ENCODE measurements at regions not wholly inside any gene's neighbourhood (a gene's known extent, or its start where the extent isn't known, plus 50 kb on each side); places are given as distances from the start of the nearest gene placed in this dataset.

DNA sequence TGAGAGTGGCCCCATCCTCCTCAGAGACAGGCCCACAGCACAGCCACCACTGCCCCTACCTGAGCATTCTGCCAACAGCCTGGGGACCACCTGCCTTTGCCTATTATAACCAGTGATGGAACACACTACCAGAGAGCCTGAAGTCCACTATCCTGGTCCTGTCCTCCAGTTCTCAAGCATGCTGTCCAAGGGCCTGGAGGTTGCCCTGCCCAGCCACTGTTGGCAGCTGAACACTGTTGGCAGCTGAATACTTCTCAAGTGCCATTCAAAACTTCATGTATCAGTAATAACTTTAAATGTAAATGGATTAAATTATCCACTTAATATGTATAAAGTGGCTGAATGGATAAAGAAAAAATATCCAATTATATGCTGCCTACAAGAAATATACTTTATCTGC lies 194.3 kb upstream of the JADE1 start:
- TF ChIP-seq POLR2A (IDR thresholded peaks at IDR 0.05) (no peak), EP300 (IDR thresholded peaks at IDR 0.05) (no peak), POLR2AphosphoS5 (IDR thresholded peaks at IDR 0.05) (no peak)
- TF ChIP-seq, protein P1, sequence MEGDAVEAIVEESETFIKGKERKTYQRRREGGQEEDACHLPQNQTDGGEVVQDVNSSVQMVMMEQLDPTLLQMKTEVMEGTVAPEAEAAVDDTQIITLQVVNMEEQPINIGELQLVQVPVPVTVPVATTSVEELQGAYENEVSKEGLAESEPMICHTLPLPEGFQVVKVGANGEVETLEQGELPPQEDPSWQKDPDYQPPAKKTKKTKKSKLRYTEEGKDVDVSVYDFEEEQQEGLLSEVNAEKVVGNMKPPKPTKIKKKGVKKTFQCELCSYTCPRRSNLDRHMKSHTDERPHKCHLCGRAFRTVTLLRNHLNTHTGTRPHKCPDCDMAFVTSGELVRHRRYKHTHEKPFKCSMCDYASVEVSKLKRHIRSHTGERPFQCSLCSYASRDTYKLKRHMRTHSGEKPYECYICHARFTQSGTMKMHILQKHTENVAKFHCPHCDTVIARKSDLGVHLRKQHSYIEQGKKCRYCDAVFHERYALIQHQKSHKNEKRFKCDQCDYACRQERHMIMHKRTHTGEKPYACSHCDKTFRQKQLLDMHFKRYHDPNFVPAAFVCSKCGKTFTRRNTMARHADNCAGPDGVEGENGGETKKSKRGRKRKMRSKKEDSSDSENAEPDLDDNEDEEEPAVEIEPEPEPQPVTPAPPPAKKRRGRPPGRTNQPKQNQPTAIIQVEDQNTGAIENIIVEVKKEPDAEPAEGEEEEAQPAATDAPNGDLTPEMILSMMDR (IDR thresholded peaks at IDR 0.05): no peak
- DNase-seq (ENCODE audit: low spot score in 2 of 2): no peak
- Histone ChIP-seq H3K9me3 (no peaks in the 10 kb centered on the region), H3K4me3 (no peak overlapping the region), H3K4me1 (no peaks in the 10 kb centered on the region), H3K27ac (no peak overlapping the region), H3K36me3 (no peaks in the 10 kb centered on the region), H3K27me3 (no peaks in the 10 kb centered on the region)

DNA sequence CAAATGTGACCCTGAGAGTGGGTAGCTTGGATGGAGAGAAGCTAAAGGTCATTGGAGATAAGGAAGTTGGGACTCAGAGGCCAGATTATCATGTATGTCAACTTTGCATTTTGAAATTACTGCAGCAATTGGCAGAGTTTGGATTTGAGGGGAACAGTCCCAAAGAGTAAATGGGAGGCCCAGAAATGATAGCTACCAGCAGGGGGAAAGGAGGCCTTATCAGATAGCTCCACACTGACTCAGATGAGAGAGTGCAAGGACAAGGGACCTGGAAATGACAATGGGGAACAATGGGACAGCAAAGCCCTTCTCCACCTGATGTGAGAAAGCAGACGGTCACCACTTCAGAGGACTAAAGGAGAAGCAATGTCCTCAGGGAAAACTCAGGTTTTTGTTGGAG lies 201.5 kb upstream of the JADE1 start:
- TF ChIP-seq POLR2A (IDR thresholded peaks at IDR 0.05): no peak
- no peak for TF ChIP-seq POLR2AphosphoS5 (IDR thresholded peaks at IDR 0.05)
- no peak for TF ChIP-seq EP300 (IDR thresholded peaks at IDR 0.05)
- TF ChIP-seq, protein P1 (IDR thresholded peaks at IDR 0.05): no peak
- H3K27me3 ChIP-seq: no peaks in the 10 kb centered on the region
- no peak overlapping the region for H3K27ac ChIP-seq
- H3K36me3 ChIP-seq: no peaks in the 10 kb centered on the region
- 90% methylated on average over 1 of the region's 1 CpG for WGBS
- no peaks in the 10 kb centered on the region for H3K9me3 ChIP-seq
- H3K4me1 ChIP-seq: no peaks in the 10 kb centered on the region
- H3K4me3 ChIP-seq: no peak overlapping the region
- no peak for DNase-seq (ENCODE audit: low spot score in 2 of 2)

DNA sequence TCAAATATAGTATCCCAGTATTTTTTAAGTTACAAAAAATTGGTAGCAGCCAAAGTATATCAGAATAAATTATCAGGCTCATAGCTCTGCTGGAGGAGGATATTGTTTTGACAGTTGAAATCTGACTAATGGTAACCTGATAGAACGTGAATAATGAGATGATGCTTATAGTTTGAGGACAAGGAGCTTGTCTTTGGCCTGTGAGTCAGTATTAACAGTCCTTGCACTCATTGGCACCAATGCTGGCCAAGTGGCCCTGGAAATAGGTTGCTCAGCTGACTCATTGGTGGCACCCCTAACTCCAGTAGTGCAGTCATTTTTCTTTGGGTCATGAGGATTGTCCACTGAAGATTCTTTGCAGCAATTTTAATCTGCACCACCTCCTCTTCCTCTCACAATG lies 203.3 kb upstream of the JADE1 start:
- DNase-seq (ENCODE audit: low spot score in 2 of 2): no peak
- no peaks in the 10 kb centered on the region for H3K9me3 ChIP-seq
- H3K36me3 ChIP-seq: no peaks in the 10 kb centered on the region
- H3K27me3 ChIP-seq: no peaks in the 10 kb centered on the region
- WGBS: 63% methylated on average over 1 of the region's 1 CpG
- H3K4me1 ChIP-seq: peaks cover 5% of the 10 kb centered on the region
- H3K27ac ChIP-seq: no peak overlapping the region
- no peak overlapping the region for H3K4me3 ChIP-seq
- TF ChIP-seq EP300 (IDR thresholded peaks at IDR 0.05): no peak
- TF ChIP-seq POLR2AphosphoS5 (IDR thresholded peaks at IDR 0.05): no peak
- TF ChIP-seq, protein P1 (IDR thresholded peaks at IDR 0.05): no peak
- TF ChIP-seq POLR2A (IDR thresholded peaks at IDR 0.05): no peak

DNA sequence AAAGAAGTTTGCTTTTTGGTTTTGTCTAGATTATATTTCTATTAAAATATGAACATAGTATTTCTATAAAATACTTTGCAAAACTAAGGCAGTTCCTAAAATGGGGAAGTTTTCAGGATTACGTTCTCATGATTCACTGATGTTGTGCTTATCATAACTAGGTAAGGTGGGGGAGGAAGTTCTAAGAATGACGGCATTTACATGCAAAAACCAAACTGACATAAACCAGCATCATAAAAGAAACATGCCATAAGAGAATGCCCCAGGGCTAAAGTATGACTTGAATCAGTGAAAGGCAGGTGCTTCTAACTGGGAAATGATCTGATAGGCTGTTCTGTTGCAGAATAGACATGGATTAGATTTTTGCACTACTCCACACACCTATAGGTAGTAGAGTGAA lies 204.7 kb upstream of the JADE1 start:
- H3K4me1 ChIP-seq: peaks cover 18% of the 10 kb centered on the region
- no peak overlapping the region for H3K4me3 ChIP-seq
- no peaks in the 10 kb centered on the region for H3K36me3 ChIP-seq
- H3K9me3 ChIP-seq: no peaks in the 10 kb centered on the region
- no peak for TF ChIP-seq POLR2A (IDR thresholded peaks at IDR 0.05)
- TF ChIP-seq EP300 (IDR thresholded peaks at IDR 0.05): no peak
- TF ChIP-seq, protein P1 (IDR thresholded peaks at IDR 0.05): no peak
- no peak for TF ChIP-seq POLR2AphosphoS5 (IDR thresholded peaks at IDR 0.05)
- no peak overlapping the region for H3K27ac ChIP-seq
- WGBS: 52% methylated on average over 2 of the region's 2 CpGs
- H3K27me3 ChIP-seq: no peaks in the 10 kb centered on the region
- no peak for DNase-seq (ENCODE audit: low spot score in 2 of 2)

DNA sequence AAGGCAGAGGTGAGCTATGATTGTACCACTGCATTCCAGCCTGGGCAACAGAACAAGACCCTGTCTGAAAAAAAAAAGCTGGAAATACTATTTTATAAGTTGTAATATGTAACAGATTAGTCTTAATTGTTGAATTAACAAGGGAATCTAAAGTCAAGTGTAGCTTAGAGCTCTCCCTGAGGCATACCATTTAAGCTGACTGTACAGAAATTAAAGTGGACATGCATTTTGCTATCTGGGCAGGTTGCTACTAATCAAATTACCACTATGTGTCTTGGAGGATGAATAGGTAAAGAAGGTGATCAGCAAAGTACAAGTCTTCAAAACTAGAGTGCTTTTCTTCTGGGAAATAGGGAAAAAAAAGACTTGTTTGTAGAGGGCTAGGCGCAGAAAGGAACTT lies 205.3 kb upstream of the JADE1 start:
- no peak overlapping the region for H3K27ac ChIP-seq
- peaks cover 22% of the 10 kb centered on the region for H3K4me1 ChIP-seq
- no peak overlapping the region for H3K4me3 ChIP-seq
- WGBS: 94% methylated on average over 1 of the region's 1 CpG
- H3K36me3 ChIP-seq: no peaks in the 10 kb centered on the region
- no peaks in the 10 kb centered on the region for H3K27me3 ChIP-seq
- no peak for TF ChIP-seq POLR2A (IDR thresholded peaks at IDR 0.05)
- no peak for TF ChIP-seq EP300 (IDR thresholded peaks at IDR 0.05)
- TF ChIP-seq POLR2AphosphoS5 (IDR thresholded peaks at IDR 0.05): no peak
- TF ChIP-seq, protein P1 (IDR thresholded peaks at IDR 0.05): no peak
- H3K9me3 ChIP-seq: no peaks in the 10 kb centered on the region
- DNase-seq (ENCODE audit: low spot score in 2 of 2): no peak

Measured in suprapubic skin (tissue), 4 donors.